ENCODE measurements at regions not wholly inside any gene's neighbourhood (a gene's known extent, or its start where the extent isn't known, plus 50 kb on each side); places are given as distances from the start of the nearest gene placed in this dataset.
A peak's percentile ranks its signal among the peaks of the same experiment; 100 is the strongest.

GRCh38 chr5:74143151-74143550 lies 497.4 kb downstream of the ENC1 start:
- Histone ChIP-seq H3K27ac (ENCODE audit: low read length) (no peak overlapping the region), H3K9me3 (ENCODE audit: control insufficient read depth, low read length) (no peaks in the 10 kb centered on the region), H3K27me3 (ENCODE audit: control insufficient read depth, insufficient read depth) (no peaks in the 10 kb centered on the region), H3K4me1 (ENCODE audit: control insufficient read depth, insufficient read depth, low read length) (no peaks in the 10 kb centered on the region), H3K4me3 (ENCODE audit: low read length) (no peak overlapping the region)
- 73% methylated on average over 3 of the region's 3 CpGs for WGBS
- ATAC-seq, result no peak
- no peak for DNase-seq
- intact Hi-C loops (cut with DNase I), result no loop called here

GRCh38 chr5:74141053-74141452 lies 499.5 kb downstream of the ENC1 start:
- WGBS, result 76% methylated on average over 4 of the region's 4 CpGs
- ATAC-seq, result peak in 1 of 2 donors; percentile 58
- no peaks in the 10 kb centered on the region for H3K27me3 ChIP-seq (ENCODE audit: control insufficient read depth, insufficient read depth)
- DNase-seq, result no peak
- intact Hi-C loops (cut with DNase I), result no loop called here
- no peaks in the 10 kb centered on the region for H3K4me1 ChIP-seq (ENCODE audit: control insufficient read depth, insufficient read depth, low read length)
- H3K9me3 ChIP-seq (ENCODE audit: control insufficient read depth, low read length), result no peaks in the 10 kb centered on the region
- no peak overlapping the region for H3K27ac ChIP-seq (ENCODE audit: low read length)
- H3K4me3 ChIP-seq (ENCODE audit: low read length), result no peak overlapping the region

GRCh38 chr5:74140409-74140808 lies 500.1 kb downstream of the ENC1 start:
- H3K27me3 ChIP-seq (ENCODE audit: control insufficient read depth, insufficient read depth), result no peaks in the 10 kb centered on the region
- ATAC-seq (no peak), DNase-seq (no peak)
- 75% methylated on average over 3 of the region's 3 CpGs for WGBS
- H3K4me1 ChIP-seq (ENCODE audit: control insufficient read depth, insufficient read depth, low read length), result no peaks in the 10 kb centered on the region
- H3K27ac ChIP-seq (ENCODE audit: low read length), result no peak overlapping the region
- no peak overlapping the region for H3K4me3 ChIP-seq (ENCODE audit: low read length)
- intact Hi-C loops (cut with DNase I), result no loop called here
- H3K9me3 ChIP-seq (ENCODE audit: control insufficient read depth, low read length), result no peaks in the 10 kb centered on the region

GRCh38 chr5:74139589-74139988 lies 500.9 kb downstream of the ENC1 start:
- no peak for ATAC-seq
- H3K4me3 ChIP-seq (ENCODE audit: low read length), result no peak overlapping the region
- H3K27me3 ChIP-seq (ENCODE audit: control insufficient read depth, insufficient read depth), result no peaks in the 10 kb centered on the region
- WGBS, result 97% methylated on average over 6 of the region's 6 CpGs
- no peak for DNase-seq
- no peaks in the 10 kb centered on the region for H3K4me1 ChIP-seq (ENCODE audit: control insufficient read depth, insufficient read depth, low read length)
- no peak overlapping the region for H3K27ac ChIP-seq (ENCODE audit: low read length)
- intact Hi-C loops (cut with DNase I), result no loop called here
- no peaks in the 10 kb centered on the region for H3K9me3 ChIP-seq (ENCODE audit: control insufficient read depth, low read length)

- no peak for ATAC-seq
- no peak overlapping the region for H3K4me3 ChIP-seq (ENCODE audit: low read length)
- no peak for DNase-seq
- 85% methylated on average over 2 of the region's 2 CpGs for WGBS
- no peak overlapping the region for H3K27ac ChIP-seq (ENCODE audit: low read length)
- intact Hi-C loops (cut with DNase I), result no loop called here
- H3K9me3 ChIP-seq (ENCODE audit: control insufficient read depth, low read length), result no peaks in the 10 kb centered on the region
- no peaks in the 10 kb centered on the region for H3K4me1 ChIP-seq (ENCODE audit: control insufficient read depth, insufficient read depth, low read length)
- H3K27me3 ChIP-seq (ENCODE audit: control insufficient read depth, insufficient read depth), result no peaks in the 10 kb centered on the region
Measured at GRCh38 chr5:74138721-74139120, 501.8 kb downstream of the ENC1 start.

- intact Hi-C loops (cut with DNase I), result no loop called here
- no peaks in the 10 kb centered on the region for H3K4me1 ChIP-seq (ENCODE audit: control insufficient read depth, insufficient read depth, low read length)
- no peaks in the 10 kb centered on the region for H3K27me3 ChIP-seq (ENCODE audit: control insufficient read depth, insufficient read depth)
- DNase-seq, result no peak
- WGBS, result 95% methylated on average over 2 of the region's 2 CpGs
- ATAC-seq, result no peak
- no peak overlapping the region for H3K4me3 ChIP-seq (ENCODE audit: low read length)
- H3K27ac ChIP-seq (ENCODE audit: low read length), result no peak overlapping the region
- H3K9me3 ChIP-seq (ENCODE audit: control insufficient read depth, low read length), result no peaks in the 10 kb centered on the region
Measured at GRCh38 chr5:74136276-74136825, 504.2 kb downstream of the ENC1 start.

GRCh38 chr5:74135033-74135432 lies 505.5 kb downstream of the ENC1 start:
- WGBS, result 98% methylated on average over 1 of the region's 1 CpG
- DNase-seq (no peak), ATAC-seq (no peak)
- no peaks in the 10 kb centered on the region for H3K27me3 ChIP-seq (ENCODE audit: control insufficient read depth, insufficient read depth)
- intact Hi-C loops (cut with DNase I), result no loop called here
- H3K4me1 ChIP-seq (ENCODE audit: control insufficient read depth, insufficient read depth, low read length), result no peaks in the 10 kb centered on the region
- no peaks in the 10 kb centered on the region for H3K9me3 ChIP-seq (ENCODE audit: control insufficient read depth, low read length)
- no peak overlapping the region for H3K4me3 ChIP-seq (ENCODE audit: low read length)
- H3K27ac ChIP-seq (ENCODE audit: low read length), result no peak overlapping the region

- no peaks in the 10 kb centered on the region for H3K27me3 ChIP-seq (ENCODE audit: control insufficient read depth, insufficient read depth)
- H3K4me1 ChIP-seq (ENCODE audit: control insufficient read depth, insufficient read depth, low read length), result peaks cover 3% of the 10 kb centered on the region
- H3K27ac ChIP-seq (ENCODE audit: low read length), result no peak overlapping the region
- intact Hi-C loops (cut with DNase I), result no loop called here
- H3K4me3 ChIP-seq (ENCODE audit: low read length), result no peak overlapping the region
- DNase-seq, result no peak
- no peak for ATAC-seq
- no peaks in the 10 kb centered on the region for H3K9me3 ChIP-seq (ENCODE audit: control insufficient read depth, low read length)
- WGBS, result 97% methylated on average over 4 of the region's 4 CpGs
Measured at GRCh38 chr5:74132485-74132884, 506.5 kb downstream of the ARHGEF28 start.

GRCh38 chr5:74131250-74131649 lies 505.3 kb downstream of the ARHGEF28 start:
- H3K27me3 ChIP-seq (ENCODE audit: control insufficient read depth, insufficient read depth), result no peaks in the 10 kb centered on the region
- H3K4me1 ChIP-seq (ENCODE audit: control insufficient read depth, insufficient read depth, low read length), result peaks cover 3% of the 10 kb centered on the region
- H3K9me3 ChIP-seq (ENCODE audit: control insufficient read depth, low read length), result no peaks in the 10 kb centered on the region
- WGBS, result 76% methylated on average over 2 of the region's 2 CpGs
- DNase-seq, result no peak
- intact Hi-C loops (cut with DNase I), result no loop called here
- ATAC-seq, result no peak
- no peak overlapping the region for H3K27ac ChIP-seq (ENCODE audit: low read length)
- H3K4me3 ChIP-seq (ENCODE audit: low read length), result no peak overlapping the region

GRCh38 chr5:74130155-74130897 lies 504.3 kb downstream of the ARHGEF28 start:
- 91% methylated on average over 15 of the region's 15 CpGs for WGBS
- peaks cover 3% of the 10 kb centered on the region for H3K4me1 ChIP-seq (ENCODE audit: control insufficient read depth, insufficient read depth, low read length)
- H3K4me3 ChIP-seq (ENCODE audit: low read length), result no peak overlapping the region
- DNase-seq (peak in 1 of 3 donors; percentile 40), ATAC-seq (no peak)
- H3K9me3 ChIP-seq (ENCODE audit: control insufficient read depth, low read length), result no peaks in the 10 kb centered on the region
- H3K27me3 ChIP-seq (ENCODE audit: control insufficient read depth, insufficient read depth), result no peaks in the 10 kb centered on the region
- intact Hi-C loops (cut with DNase I), result no loop called here
- no peak overlapping the region for H3K27ac ChIP-seq (ENCODE audit: low read length)

GRCh38 chr5:74127381-74128320 lies 501.7 kb downstream of the ARHGEF28 start:
- Histone ChIP-seq H3K9me3 (ENCODE audit: control insufficient read depth, low read length) (no peaks in the 10 kb centered on the region), H3K27me3 (ENCODE audit: control insufficient read depth, insufficient read depth) (no peaks in the 10 kb centered on the region), H3K27ac (ENCODE audit: low read length) (no peak overlapping the region), H3K4me3 (ENCODE audit: low read length) (no peak overlapping the region), H3K4me1 (ENCODE audit: control insufficient read depth, insufficient read depth, low read length) (peaks cover 3% of the 10 kb centered on the region)
- DNase-seq, result peak in 2 of 3 donors; percentile 52 to 57
- intact Hi-C loops (cut with DNase I), result no loop called here
- ATAC-seq, result peak; percentile 82 to 85
- 50% methylated on average over 9 of the region's 9 CpGs for WGBS

All from right cardiac atrium (tissue), 5 donors.